NCI-H82 treated with DMSO at 0.1 percent for 48 hours (cell line): ENCODE measurements at regions not wholly inside any gene's neighbourhood (a gene's known extent, or its start where the extent isn't known, plus 50 kb on each side); places are given as distances from the start of the nearest gene placed in this dataset.
"Not testable (repeated sequence)": the region's sequence is repeated elsewhere in the genome, so short reads cannot be mapped to it uniquely, and the experiment has no call there.

ENCODE experiments used
- DNase-seq: peaks from one replicate; lab custom pipeline; 2025; ENCODE audit not compliant: unreplicated experiment; lab: John Stamatoyannopoulos, UW

GRCh38 chr1:206403612-206404307, 66.5 kb upstream of the IKBKE start:
- not testable (repeated sequence) for DNase-seq

GRCh38 chr1:206404309-206405027, 65.8 kb upstream of the IKBKE start:
- DNase-seq = not testable (repeated sequence)

DNA sequence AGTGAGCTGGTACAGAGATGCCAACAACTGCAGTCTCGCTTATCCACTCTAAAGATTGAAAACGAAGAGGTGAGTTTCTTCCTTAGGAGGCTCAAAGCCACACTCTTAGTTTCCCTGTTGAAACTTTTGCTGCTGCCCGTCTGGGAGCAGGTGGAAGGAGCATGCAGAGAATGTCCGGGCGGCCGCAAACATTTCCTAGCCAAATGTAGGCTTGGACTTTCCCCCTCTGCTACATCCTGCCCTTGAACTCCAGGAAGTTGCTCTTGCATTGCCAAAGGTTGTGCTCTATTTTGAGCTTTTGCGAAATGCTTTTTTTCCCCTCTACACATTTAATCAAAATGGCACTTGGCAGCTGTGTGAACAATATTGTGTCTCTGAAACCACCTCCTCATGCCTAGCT, 65.0 kb upstream of the IKBKE start:
- not testable (repeated sequence) for DNase-seq

GRCh38 chr1:206408371-206409288, 61.6 kb upstream of the IKBKE start:
- not testable (repeated sequence) for DNase-seq

DNA sequence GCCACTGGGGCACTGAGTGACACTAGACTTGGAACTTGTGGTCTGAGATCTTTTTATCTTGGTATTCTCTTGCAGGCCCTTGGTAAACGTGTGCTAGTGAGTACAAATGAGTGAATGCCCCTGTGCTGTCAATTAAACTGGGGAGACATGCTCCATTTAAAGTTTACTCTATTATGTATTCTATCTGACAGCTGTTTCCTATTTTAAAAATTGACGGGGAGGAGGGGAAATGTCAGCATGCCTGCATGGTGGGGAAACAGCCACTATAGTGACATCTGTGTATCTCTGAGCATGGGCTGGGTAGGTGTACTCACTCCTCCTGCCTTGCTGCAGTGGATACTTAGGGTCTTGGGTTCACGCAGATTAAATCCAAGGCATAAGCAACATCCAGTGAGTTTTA, 59.0 kb upstream of the IKBKE start:
- DNase-seq = no peak

DNA sequence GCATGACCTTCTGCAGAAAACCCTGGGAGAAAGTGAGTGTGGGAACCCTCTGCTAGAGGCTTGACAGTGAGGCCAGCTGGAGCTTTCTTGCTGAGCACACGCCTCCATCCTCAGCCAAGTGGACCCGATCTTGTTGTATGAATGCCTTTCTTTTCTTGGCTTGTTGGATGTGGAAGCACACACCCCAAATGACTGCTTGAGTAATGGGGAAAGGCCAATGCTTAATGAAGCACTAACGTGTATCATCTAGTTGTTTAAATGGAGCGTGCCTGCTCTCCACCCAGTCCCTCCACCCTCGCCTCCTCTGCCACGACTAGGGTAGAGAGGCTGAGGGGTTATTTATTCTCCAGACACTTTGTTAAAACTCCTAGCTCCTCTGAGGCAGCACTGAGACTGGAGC, 54.3 kb upstream of the IKBKE start:
- no peak for DNase-seq

- no peak for DNase-seq
These were observed 52.3 kb upstream of the IKBKE start for GRCh38 chr1:206417774-206418614.

- no peak for DNase-seq
These were observed 51.0 kb upstream of the IKBKE start for GRCh38 chr1:206419250-206419649.

DNA sequence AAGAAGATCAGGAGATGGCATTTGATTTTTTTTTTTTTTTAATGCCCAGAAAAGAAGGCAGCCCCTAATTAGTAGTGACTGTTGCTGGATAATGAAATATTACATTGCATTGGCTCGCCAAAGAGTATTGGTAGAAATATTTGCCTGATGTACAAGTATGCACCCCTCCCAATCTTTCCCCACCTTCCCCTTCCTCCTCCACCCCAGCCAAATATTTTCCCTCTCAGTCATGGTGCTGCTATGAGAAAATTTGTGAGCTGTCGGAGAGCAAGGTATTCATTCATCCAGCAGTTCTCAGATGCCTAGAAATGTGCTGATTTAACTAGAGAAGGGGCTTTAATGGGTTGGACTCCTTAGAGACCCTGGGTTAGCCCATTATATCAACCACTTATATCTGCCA, 50.5 kb upstream of the IKBKE start:
- DNase-seq = no peak

- DNase-seq = no peak
These were observed 49.8 kb upstream of the IKBKE start for GRCh38 chr1:206420471-206420870.
